Vagina (tissue), 2 donors: ENCODE measurements at regions not wholly inside any gene's neighbourhood (a gene's known extent, or its start where the extent isn't known, plus 50 kb on each side); places are given as distances from the start of the nearest gene placed in this dataset.

Experiments
- DNase-seq, 2 donors: peaks; one replicate each; pipeline ENCODE4 v3.0.0-alpha.2; 2017; ENCODE audit errors: extremely low spot score in 2 of 2
- H3K27ac ChIP-seq: fragments of 200-600 bp; sonication (generic); one replicate; pipeline ENCODE4 v1.5.1; 2019
- H3K27me3 ChIP-seq: fragments of 200-600 bp; sonication (generic); one replicate; pipeline ENCODE4 v1.5.1; 2019
- H3K36me3 ChIP-seq, 2 donors: fragments of 200-600 bp; sonication (generic); one replicate each; pipeline ENCODE4 v1.5.1; 2017 to 2019
- H3K4me1 ChIP-seq: fragments of 200-600 bp; sonication (generic); one replicate; pipeline ENCODE4 v1.5.1; 2019
- H3K4me3 ChIP-seq, 2 donors: fragments of 200-600 bp; sonication (generic); 1 replicate in 1 of 2; 2 replicates in 1 of 2; pipeline ENCODE4 v1.5.1; 2016 to 2019
- H3K9me3 ChIP-seq: fragments of 200-600 bp; sonication (generic); one replicate; pipeline ENCODE4 v1.5.1; 2019
- POLR2A ChIP-seq, 2 donors: fragments of 450-650 bp; IDR thresholded peaks; one replicate each; pipeline ENCODE4 v1.6.1; 2017; ENCODE audit warnings: antibody characterized with exemption in 2 of 2, mild to moderate bottlenecking in 2 of 2, moderate library complexity in 2 of 2
- POLR2AphosphoS5 ChIP-seq, 2 donors: sonication (generic); formaldehyde crosslinking; IDR thresholded peaks; one replicate each; pipeline ENCODE4 v1.9.0; 2017; ENCODE audit warnings: antibody characterized with exemption in 2 of 2, mild to moderate bottlenecking in 2 of 2, low read depth in 1 of 2; ENCODE audit not compliant: insufficient read depth in 1 of 2
- intact Hi-C: fragments of 100-400 bp; cut with DNase I; formaldehyde crosslinking; loops from one replicate; pipeline ENCODE4 v1.15.1; 2023
- TF ChIP-seq, protein P1 (sequence below), 3 experiments: fragments of 450-650 bp in 2 of 3; fragments of 200-600 bp in 1 of 3; sonication (generic) in 1 of 3; IDR thresholded peaks; one replicate each; pipeline ENCODE4 v1.5.1; 2017 to 2019; ENCODE audit warnings: antibody characterized with exemption in 3 of 3, mild to moderate bottlenecking in 2 of 3, moderate library complexity in 2 of 3

DNA sequence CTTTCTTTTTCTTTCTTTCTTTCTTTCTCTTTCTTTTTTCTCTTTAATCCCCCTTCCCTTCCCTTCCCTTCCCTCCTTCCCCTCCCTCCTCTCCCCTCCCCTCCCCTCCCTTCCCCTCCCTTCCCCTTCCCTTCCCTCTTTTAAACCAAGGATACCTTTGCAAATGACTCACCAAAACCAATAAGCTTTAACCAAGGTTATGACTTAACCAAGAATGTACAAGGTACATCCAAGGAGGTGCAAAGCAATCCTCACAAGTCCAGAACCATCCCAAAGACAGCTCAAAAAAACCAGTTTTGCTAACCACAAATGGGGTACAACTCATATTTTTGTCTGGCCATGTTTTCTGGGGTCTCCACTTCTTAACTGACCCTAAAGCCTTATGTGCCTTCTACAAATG is 174.7 kb upstream of the PPP1R2C start:
- no peaks in the 10 kb centered on the region for H3K4me1 ChIP-seq
- no peaks in the 10 kb centered on the region for H3K36me3 ChIP-seq
- no peaks in the 10 kb centered on the region for H3K9me3 ChIP-seq
- H3K4me3 ChIP-seq: no peak overlapping the region
- no peak for TF ChIP-seq POLR2A (IDR thresholded peaks at IDR 0.05)
- no peak for TF ChIP-seq POLR2AphosphoS5 (IDR thresholded peaks at IDR 0.05; ENCODE audit: insufficient read depth in 1 of 2, low read depth in 1 of 2)
- TF ChIP-seq, protein P1, sequence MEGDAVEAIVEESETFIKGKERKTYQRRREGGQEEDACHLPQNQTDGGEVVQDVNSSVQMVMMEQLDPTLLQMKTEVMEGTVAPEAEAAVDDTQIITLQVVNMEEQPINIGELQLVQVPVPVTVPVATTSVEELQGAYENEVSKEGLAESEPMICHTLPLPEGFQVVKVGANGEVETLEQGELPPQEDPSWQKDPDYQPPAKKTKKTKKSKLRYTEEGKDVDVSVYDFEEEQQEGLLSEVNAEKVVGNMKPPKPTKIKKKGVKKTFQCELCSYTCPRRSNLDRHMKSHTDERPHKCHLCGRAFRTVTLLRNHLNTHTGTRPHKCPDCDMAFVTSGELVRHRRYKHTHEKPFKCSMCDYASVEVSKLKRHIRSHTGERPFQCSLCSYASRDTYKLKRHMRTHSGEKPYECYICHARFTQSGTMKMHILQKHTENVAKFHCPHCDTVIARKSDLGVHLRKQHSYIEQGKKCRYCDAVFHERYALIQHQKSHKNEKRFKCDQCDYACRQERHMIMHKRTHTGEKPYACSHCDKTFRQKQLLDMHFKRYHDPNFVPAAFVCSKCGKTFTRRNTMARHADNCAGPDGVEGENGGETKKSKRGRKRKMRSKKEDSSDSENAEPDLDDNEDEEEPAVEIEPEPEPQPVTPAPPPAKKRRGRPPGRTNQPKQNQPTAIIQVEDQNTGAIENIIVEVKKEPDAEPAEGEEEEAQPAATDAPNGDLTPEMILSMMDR (IDR thresholded peaks at IDR 0.05): no peak
- intact Hi-C loops: no loop called here
- H3K27ac ChIP-seq: no peak overlapping the region
- no peaks in the 10 kb centered on the region for H3K27me3 ChIP-seq
- DNase-seq: no peak

DNA sequence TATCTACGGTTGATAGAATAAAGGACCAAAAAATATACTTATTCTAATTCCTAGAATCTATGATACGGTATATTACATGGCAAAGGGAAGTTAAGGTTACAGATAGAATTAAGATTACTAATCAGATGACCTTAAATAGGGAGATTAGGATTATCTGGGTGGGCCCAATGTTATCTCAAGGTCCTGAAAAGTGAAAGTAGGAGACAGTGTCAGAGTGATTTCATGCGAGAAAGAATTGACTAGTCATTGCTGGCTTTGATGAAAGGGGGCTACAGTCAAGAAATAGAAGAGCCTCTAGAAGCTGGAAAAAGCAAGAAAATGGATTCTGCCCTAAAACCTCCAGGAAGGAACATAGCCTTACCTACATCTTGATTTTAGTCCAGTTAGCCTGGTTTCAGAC is 176.9 kb upstream of the PPP1R2C start:
- Histone ChIP-seq H3K27me3 (no peaks in the 10 kb centered on the region), H3K4me1 (no peaks in the 10 kb centered on the region), H3K4me3 (no peak overlapping the region), H3K9me3 (no peaks in the 10 kb centered on the region), H3K27ac (no peak overlapping the region), H3K36me3 (no peaks in the 10 kb centered on the region)
- DNase-seq: no peak
- TF ChIP-seq, protein P1 (IDR thresholded peaks at IDR 0.05): no peak
- TF ChIP-seq POLR2A (IDR thresholded peaks at IDR 0.05): no peak
- TF ChIP-seq POLR2AphosphoS5 (IDR thresholded peaks at IDR 0.05; ENCODE audit: insufficient read depth in 1 of 2, low read depth in 1 of 2): no peak
- intact Hi-C loops: no loop called here

DNA sequence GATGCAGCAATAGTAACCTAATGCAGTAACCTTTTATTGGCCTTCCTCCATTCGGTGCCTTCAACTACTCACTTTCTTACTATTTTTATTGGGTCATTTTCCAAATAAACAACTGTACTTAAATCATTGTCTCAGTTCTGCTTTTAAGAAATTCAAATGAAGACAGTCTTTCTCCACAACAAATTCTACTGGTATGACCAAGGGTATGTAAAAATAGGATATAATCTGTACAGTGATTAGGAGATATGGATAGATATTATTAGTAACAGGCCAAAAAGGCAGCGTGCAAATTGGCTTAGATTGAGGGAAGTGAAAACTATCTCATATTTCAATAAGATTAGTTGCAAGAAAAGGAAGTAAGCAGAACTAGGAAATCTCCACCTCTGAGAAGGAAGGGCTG is 177.4 kb upstream of the PPP1R2C start:
- DNase-seq: no peak

DNA sequence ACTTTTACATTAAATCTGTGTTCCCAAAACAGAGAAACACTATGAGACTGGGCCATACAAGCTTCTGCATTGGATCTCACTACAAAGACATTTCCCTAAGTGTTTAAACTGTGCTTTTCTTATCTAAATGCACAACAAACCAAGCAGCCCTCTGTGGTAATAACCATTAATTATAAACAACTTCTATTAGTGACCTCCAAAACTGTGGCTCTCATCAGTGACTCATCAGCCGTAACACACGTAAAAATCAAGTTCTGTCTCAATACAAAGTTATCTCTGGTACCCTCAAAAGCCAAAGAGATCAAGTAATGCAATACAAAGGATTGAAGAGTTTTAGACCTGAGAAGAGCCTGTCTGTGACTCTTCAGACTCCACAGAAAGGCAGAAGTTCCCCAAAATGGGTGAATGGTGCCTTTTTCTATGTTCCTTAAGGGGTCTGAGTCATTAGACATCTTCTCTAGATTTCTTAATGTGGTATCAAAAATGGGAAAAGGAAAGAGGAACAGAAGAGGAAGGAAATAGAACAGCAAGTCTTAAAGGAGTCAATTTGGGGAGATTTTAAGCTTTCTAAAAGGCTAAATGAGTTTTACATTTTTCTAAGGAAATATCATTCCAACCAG is 189.8 kb upstream of the PPP1R2C start:
- no peaks in the 10 kb centered on the region for H3K9me3 ChIP-seq
- no peak for DNase-seq
- no peak overlapping the region for H3K27ac ChIP-seq
- H3K36me3 ChIP-seq: no peaks in the 10 kb centered on the region
- no peaks in the 10 kb centered on the region for H3K27me3 ChIP-seq
- no peak overlapping the region for H3K4me3 ChIP-seq
- TF ChIP-seq POLR2AphosphoS5 (IDR thresholded peaks at IDR 0.05; ENCODE audit: insufficient read depth in 1 of 2, low read depth in 1 of 2): no peak
- TF ChIP-seq POLR2A (IDR thresholded peaks at IDR 0.05): no peak
- TF ChIP-seq, protein P1 (IDR thresholded peaks at IDR 0.05): no peak
- no peaks in the 10 kb centered on the region for H3K4me1 ChIP-seq
- intact Hi-C loops: no loop called here

More for the DNA sequence above, 177.4 kb upstream of the PPP1R2C start:
- Histone ChIP-seq H3K4me3 (no peak overlapping the region), H3K9me3 (no peaks in the 10 kb centered on the region), H3K4me1 (no peaks in the 10 kb centered on the region), H3K27ac (no peak overlapping the region), H3K36me3 (no peaks in the 10 kb centered on the region), H3K27me3 (no peaks in the 10 kb centered on the region)
- TF ChIP-seq, protein P1 (IDR thresholded peaks at IDR 0.05): no peak
- no peak for TF ChIP-seq POLR2A (IDR thresholded peaks at IDR 0.05)
- TF ChIP-seq POLR2AphosphoS5 (IDR thresholded peaks at IDR 0.05; ENCODE audit: insufficient read depth in 1 of 2, low read depth in 1 of 2): no peak
- intact Hi-C loops: no loop called here

DNA sequence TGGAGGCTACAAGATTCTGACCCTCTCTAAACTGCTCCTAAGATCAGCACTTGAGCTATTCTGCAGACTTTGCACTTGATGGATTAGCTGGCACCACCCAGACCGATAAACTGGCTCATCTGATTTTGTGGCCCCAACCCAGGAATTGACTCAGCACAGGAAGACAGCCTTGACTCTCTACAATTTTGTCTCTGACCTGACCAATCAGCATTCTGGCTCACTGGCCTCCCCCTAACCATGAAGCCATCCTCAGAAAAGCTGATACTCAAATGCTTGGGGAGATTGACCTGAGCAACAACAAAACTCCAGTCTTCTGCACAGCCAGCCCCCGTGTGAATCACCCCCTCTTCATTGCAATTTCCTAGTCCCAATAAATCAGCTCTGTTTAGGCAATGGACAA is 195.4 kb upstream of the PPP1R2C start:
- no peak for DNase-seq
- Histone ChIP-seq H3K27me3 (no peaks in the 10 kb centered on the region), H3K4me3 (no peak overlapping the region), H3K4me1 (no peaks in the 10 kb centered on the region), H3K9me3 (no peaks in the 10 kb centered on the region), H3K36me3 (no peaks in the 10 kb centered on the region), H3K27ac (no peak overlapping the region)
- intact Hi-C loops: no loop called here
- no peak for TF ChIP-seq POLR2A (IDR thresholded peaks at IDR 0.05)
- no peak for TF ChIP-seq POLR2AphosphoS5 (IDR thresholded peaks at IDR 0.05; ENCODE audit: insufficient read depth in 1 of 2, low read depth in 1 of 2)
- TF ChIP-seq, protein P1 (IDR thresholded peaks at IDR 0.05): no peak
